Stimulated activated CD8-positive, alpha-beta memory T cell treated with anti-CD3 and anti-CD28 coated beads, Interleukin-12 subunit alpha, Interleukin-12 subunit beta, amount 100 ng/mL, for 1 hour (primary cell): ENCODE measurements at regions not wholly inside any gene's neighbourhood (a gene's known extent, or its start where the extent isn't known, plus 50 kb on each side); places are given as distances from the start of the nearest gene placed in this dataset.
"Not testable (repeated sequence)": the region's sequence is repeated elsewhere in the genome, so short reads cannot be mapped to it uniquely, and the experiment has no call there.

ENCODE experiments used
- DNase-seq: peaks from one replicate; pipeline ENCODE4 v3.0.0-alpha.2; 2020; ENCODE audit warnings: low read depth

GRCh38 chr16:79895053-79895916, 294.7 kb upstream of the MAF start:
- DNase-seq: no peak

- DNase-seq: no peak
Observed at GRCh38 chr16:79893445-79893844, 292.9 kb upstream of the MAF start.

- no peak for DNase-seq
Observed at GRCh38 chr16:79892278-79892677, 291.7 kb upstream of the MAF start.

- DNase-seq: no peak
Observed at GRCh38 chr16:79891458-79891857, 290.9 kb upstream of the MAF start.

- DNase-seq: no peak
Observed at GRCh38 chr16:79887541-79888540, 287.3 kb upstream of the MAF start.

- no peak for DNase-seq
Observed at GRCh38 chr16:79885320-79885719, 284.8 kb upstream of the MAF start.

GRCh38 chr16:79883494-79883893, 283.0 kb upstream of the MAF start:
- DNase-seq: no peak

GRCh38 chr16:79882340-79883005, 281.9 kb upstream of the MAF start:
- DNase-seq: no peak

- not testable (repeated sequence) for DNase-seq
Observed at GRCh38 chr16:79881107-79881506, 280.6 kb upstream of the MAF start.

- no peak for DNase-seq
Observed at GRCh38 chr16:79876332-79876730, 275.8 kb upstream of the MAF start.

- no peak for DNase-seq
Observed at GRCh38 chr16:79874391-79874790, 273.9 kb upstream of the MAF start.

GRCh38 chr16:79873825-79874224, 273.3 kb upstream of the MAF start:
- no peak for DNase-seq

GRCh38 chr16:79871906-79872305, 271.4 kb upstream of the MAF start:
- DNase-seq: no peak

- no peak for DNase-seq
Observed at GRCh38 chr16:79870016-79870886, 269.7 kb upstream of the MAF start.

GRCh38 chr16:79869304-79870015, 268.9 kb upstream of the MAF start:
- no peak for DNase-seq

- no peak for DNase-seq
Observed at GRCh38 chr16:79868841-79869240, 268.3 kb upstream of the MAF start.

- DNase-seq: no peak
Observed at GRCh38 chr16:79867425-79867997, 267.0 kb upstream of the MAF start.

GRCh38 chr16:79865918-79866317, 265.4 kb upstream of the MAF start:
- DNase-seq: no peak

- no peak for DNase-seq
Observed at GRCh38 chr16:79864781-79865391, 264.3 kb upstream of the MAF start.
